ENCODE measurements at regions not wholly inside any gene's neighbourhood (a gene's known extent, or its start where the extent isn't known, plus 50 kb on each side); places are given as distances from the start of the nearest gene placed in this dataset.

DNA sequence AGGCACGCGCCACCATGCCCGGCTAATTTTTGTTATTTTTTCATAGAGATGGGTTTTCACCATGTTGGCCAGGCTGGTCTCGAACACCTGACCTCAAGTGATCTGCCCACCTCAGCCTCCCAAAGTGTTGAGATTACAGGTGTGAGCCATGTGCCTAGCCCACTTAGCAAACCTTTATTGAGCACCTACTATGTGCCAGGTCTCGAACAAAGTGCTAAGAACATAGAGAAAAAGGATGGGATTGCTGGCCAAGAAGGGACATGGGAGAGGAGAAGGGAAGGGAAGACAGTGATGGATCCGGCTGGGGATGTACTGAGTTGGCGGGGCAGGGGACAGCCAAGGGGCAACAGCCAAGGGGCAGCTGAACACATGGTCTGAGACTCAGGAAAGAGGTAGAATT lies 55.6 kb upstream of the RPL11 start:
- Histone ChIP-seq H3K4me2 (ENCODE audit: insufficient read depth, low read length) (no peak overlapping the region), H4K20me1 (ENCODE audit: insufficient read depth, low read length) (0 out of 2 replicates have a peak, but pooled peaks cover 4% of the 10 kb centered on the region), H3K27ac (ENCODE audit: low read length) (no peak overlapping the region), H3K4me3 (ENCODE audit: low read depth in 1 of 2, low read length in 2 of 2) (no peak overlapping the region), H3K79me2 (ENCODE audit: insufficient read depth, low read length) (no peaks in the 10 kb centered on the region), H3K4me1 (ENCODE audit: insufficient read depth, low read length) (peaks cover 24% of the 10 kb centered on the region), H3K27me3 (ENCODE audit: insufficient read depth, low read length, poor library complexity) (no peaks in the 10 kb centered on the region), H3K36me3 (ENCODE audit: insufficient read depth, low read length) (no peaks in the 10 kb centered on the region), H2AFZ (ENCODE audit: low read depth, low read length) (no peak overlapping the region), H3K9ac (ENCODE audit: low read depth, low read length) (no peak overlapping the region), H3K9me3 (ENCODE audit: insufficient read depth, low read length, severe bottlenecking) (no peaks in the 10 kb centered on the region)
- DNase-seq, result no peak
- no peak for ATAC-seq (ENCODE audit: insufficient read depth, low read depth)
- TF ChIP-seq EZH2 (IDR thresholded peaks at IDR 0.05; ENCODE audit: borderline replicate concordance, low read depth, low read length, severe bottlenecking), result no peak
- TF ChIP-seq CTCF (IDR thresholded peaks at IDR 0.05; ENCODE audit: borderline replicate concordance, extremely low read depth, low read length, poor library complexity, severe bottlenecking), result no peak

DNA sequence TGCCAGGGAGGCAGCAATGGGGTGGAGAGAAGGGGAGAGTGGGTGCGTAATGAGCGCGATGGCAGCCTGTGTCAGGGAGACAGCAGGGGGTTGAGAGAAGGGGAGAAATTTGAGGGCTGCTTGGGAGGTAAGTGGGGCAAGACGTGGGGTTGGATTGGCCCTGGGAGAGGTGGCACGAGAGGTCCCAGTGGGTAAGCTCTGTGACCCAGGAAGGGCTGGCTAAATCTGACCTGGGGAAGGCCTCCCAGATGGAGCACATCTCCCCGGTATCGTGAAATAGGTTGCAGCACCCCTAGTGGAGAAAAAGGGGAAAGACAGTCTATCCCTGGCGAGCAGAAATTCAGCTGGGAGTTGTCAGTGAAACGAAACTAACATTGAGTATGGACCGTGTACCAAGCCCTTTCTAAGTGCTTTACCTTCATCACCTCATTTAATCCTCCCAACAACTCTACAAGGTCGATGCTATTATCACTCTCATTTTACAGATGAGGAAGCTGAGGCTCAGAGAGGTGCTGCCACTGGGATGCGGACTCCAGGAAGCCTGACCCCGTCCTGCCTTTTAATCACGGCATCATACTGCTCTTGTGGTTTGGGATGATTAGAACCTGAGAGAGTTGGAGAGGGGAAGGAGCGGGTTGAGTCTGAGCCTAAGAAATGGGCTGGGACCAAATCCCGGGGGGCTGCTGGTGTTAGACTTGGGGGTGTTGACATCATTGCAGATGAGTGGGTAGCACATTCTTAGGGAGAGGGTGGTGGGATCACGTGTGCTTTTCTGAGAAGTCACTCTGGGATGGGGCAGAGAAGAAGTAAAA lies 56.6 kb upstream of the RPL11 start:
- Histone ChIP-seq H3K4me1 (ENCODE audit: insufficient read depth, low read length) (peaks cover 24% of the 10 kb centered on the region), H3K27me3 (ENCODE audit: insufficient read depth, low read length, poor library complexity) (no peaks in the 10 kb centered on the region), H3K4me2 (ENCODE audit: insufficient read depth, low read length) (peak overlapping the region; percentile 70), H3K27ac (ENCODE audit: low read length) (peak overlapping the region; percentile 66), H3K36me3 (ENCODE audit: insufficient read depth, low read length) (no peaks in the 10 kb centered on the region), H3K79me2 (ENCODE audit: insufficient read depth, low read length) (no peaks in the 10 kb centered on the region), H3K9me3 (ENCODE audit: insufficient read depth, low read length, severe bottlenecking) (no peaks in the 10 kb centered on the region), H3K4me3 (ENCODE audit: low read depth in 1 of 2, low read length in 2 of 2) (peak overlapping the region in 1 of 2 experiments; percentile 47; a peak in 2 of 4 replicates), H4K20me1 (ENCODE audit: insufficient read depth, low read length) (0 out of 2 replicates have a peak, but pooled peaks cover 4% of the 10 kb centered on the region), H2AFZ (ENCODE audit: low read depth, low read length) (peak overlapping the region; percentile 73), H3K9ac (ENCODE audit: low read depth, low read length) (peak overlapping the region; percentile 44)
- DNase-seq, result peak; percentile 82
- peak; percentile 97 for TF ChIP-seq CTCF (IDR thresholded peaks at IDR 0.05; ENCODE audit: borderline replicate concordance, extremely low read depth, low read length, poor library complexity, severe bottlenecking)
- no peak for TF ChIP-seq EZH2 (IDR thresholded peaks at IDR 0.05; ENCODE audit: borderline replicate concordance, low read depth, low read length, severe bottlenecking)
- peak; percentile 85 for ATAC-seq (ENCODE audit: insufficient read depth, low read depth)

DNA sequence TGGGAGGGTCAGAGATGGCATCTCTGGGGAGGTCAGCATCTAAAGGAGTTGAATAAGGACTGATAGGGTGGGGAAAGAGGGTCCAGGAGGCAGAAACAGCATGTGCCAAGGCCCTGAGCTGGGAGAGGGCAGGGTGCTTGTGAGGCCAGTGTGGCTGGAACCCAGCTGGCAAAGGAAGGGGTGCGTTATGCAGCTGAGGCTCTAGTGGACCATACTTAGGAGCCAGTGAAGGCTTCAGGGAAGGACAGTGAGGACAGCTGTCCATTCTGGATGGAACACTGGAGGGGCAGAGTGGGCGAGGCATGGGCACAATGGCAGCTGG lies 57.1 kb upstream of the RPL11 start:
- Histone ChIP-seq H3K36me3 (ENCODE audit: insufficient read depth, low read length) (no peaks in the 10 kb centered on the region), H2AFZ (ENCODE audit: low read depth, low read length) (peak overlapping the region; percentile 73), H3K79me2 (ENCODE audit: insufficient read depth, low read length) (no peaks in the 10 kb centered on the region), H3K4me1 (ENCODE audit: insufficient read depth, low read length) (peaks cover 22% of the 10 kb centered on the region), H4K20me1 (ENCODE audit: insufficient read depth, low read length) (0 out of 2 replicates have a peak, but pooled peaks cover 4% of the 10 kb centered on the region), H3K27me3 (ENCODE audit: insufficient read depth, low read length, poor library complexity) (no peaks in the 10 kb centered on the region), H3K4me3 (ENCODE audit: low read depth in 1 of 2, low read length in 2 of 2) (no peak overlapping the region), H3K9ac (ENCODE audit: low read depth, low read length) (peak overlapping the region; percentile 44; the same call in 1 of the 2 replicates), H3K4me2 (ENCODE audit: insufficient read depth, low read length) (peak overlapping the region; percentile 70), H3K9me3 (ENCODE audit: insufficient read depth, low read length, severe bottlenecking) (no peaks in the 10 kb centered on the region), H3K27ac (ENCODE audit: low read length) (peak overlapping the region; percentile 59)
- ATAC-seq (ENCODE audit: insufficient read depth, low read depth), result no peak
- no peak for DNase-seq
- TF ChIP-seq CTCF (IDR thresholded peaks at IDR 0.05; ENCODE audit: borderline replicate concordance, extremely low read depth, low read length, poor library complexity, severe bottlenecking) (no peak), EZH2 (IDR thresholded peaks at IDR 0.05; ENCODE audit: borderline replicate concordance, low read depth, low read length, severe bottlenecking) (no peak)
